Middle frontal gyrus (tissue), 1 donor: ENCODE measurements at regions not wholly inside any gene's neighbourhood (a gene's known extent, or its start where the extent isn't known, plus 50 kb on each side); places are given as distances from the start of the nearest gene placed in this dataset.

Experiments
- DNase-seq: peaks from one replicate; pipeline ENCODE4 v3.0.0-alpha.2; 2015; ENCODE audit warnings: low spot score; ENCODE audit errors: extremely low spot score

GRCh38 chr22:49106096-49106841, 721.4 kb downstream of the BRD1 start:
- no peak for DNase-seq

- no peak for DNase-seq
Measured at GRCh38 chr22:49104434-49104833, 723.2 kb downstream of the BRD1 start.

DNA sequence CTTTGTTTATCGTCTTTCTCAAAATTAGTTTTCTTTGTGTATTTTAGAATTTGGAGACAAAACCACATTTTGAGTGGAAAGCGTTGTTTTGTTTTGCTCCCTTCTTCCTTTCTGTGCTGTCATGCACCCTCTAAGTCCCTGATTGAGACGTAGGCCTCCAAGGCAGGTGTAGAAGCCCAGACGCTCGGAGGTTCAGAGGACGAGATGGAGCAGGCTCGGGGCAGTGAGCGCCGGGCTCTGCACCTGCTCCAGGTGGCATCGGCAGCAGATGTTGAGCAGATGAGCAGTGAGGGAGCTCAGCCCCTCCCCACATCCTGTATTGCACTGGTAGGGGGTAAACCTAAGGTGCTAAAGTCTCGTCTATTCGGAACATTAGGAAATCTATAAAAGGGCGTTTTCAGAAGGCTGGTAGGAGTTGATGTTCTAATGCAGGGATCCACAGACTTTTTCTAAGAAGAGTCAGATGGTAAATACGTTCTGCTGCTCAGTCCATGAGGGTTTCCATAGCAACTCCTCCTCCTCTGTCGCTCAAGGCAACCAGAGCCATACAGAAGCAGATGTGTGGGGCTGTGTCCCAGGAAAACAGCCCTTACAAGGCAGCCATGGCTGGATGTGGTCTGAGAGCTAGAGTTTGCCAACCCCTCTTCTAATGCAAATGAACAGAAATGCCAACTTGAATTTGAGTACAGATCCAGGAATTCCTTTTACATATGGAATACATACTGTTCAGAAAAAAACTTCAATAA, 724.2 kb downstream of the BRD1 start:
- peak; percentile 37 for DNase-seq

DNA sequence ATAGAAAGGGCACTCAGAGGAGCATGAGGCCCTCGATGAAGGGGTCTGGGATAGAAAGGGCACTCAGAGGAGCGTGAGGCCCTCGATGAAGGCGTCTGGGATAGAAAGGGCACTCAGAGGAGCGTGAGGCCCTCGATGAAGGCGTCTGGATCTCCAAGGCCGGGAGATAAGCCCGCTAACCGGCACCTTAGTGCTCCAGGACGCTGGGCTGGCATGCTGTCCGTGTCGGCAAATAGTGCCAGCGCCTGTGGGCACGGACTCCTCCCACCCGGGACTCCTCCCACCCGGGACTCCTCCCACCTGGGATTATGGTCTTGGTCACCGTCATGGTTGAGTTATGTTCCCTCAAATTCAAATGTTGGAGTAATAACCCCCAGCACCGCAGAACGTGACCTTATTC, 725.3 kb downstream of the BRD1 start:
- DNase-seq, result no peak

DNA sequence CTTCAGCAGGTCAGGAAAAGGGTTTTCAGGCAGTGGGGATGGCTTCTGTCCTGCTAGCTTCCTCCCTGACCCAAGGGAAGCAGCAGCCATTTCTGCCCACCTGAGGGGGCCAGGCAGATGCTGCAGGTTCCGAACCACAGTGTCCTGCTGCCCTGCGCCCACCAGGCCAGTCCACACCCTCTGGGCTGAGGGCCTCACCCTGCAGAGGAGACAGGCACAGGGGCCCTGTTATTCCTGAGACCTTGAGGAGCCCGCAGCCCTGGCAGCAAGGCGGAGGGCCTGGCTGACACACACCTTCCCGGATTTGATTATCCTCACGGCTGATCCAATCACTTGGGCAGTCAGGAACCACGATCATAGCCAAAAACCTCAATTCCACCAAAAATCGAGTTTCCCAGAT, 725.8 kb downstream of the BRD1 start:
- DNase-seq, result no peak

DNA sequence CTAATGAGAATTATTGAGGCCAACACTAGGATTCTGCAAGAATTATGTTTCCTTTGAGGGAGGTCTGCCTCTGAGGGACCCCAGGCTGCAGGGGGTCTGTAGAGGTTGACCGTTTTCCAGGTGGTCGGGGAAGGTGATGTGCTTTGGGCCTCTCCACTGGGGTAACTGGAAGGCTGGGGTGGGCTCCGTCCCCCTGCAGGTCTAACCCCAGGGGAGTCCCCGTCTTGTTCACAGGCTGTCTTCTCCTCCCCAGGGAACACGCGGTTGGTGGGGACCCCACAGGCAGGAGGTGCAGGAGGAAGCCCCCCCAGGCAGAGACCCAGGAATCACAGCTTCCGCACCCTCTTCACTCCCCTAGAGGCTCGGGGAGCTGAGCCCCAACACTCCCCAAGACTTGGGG, 726.4 kb downstream of the BRD1 start:
- no peak for DNase-seq

- no peak for DNase-seq
Measured at GRCh38 chr22:49100773-49101172, 726.9 kb downstream of the BRD1 start.

DNA sequence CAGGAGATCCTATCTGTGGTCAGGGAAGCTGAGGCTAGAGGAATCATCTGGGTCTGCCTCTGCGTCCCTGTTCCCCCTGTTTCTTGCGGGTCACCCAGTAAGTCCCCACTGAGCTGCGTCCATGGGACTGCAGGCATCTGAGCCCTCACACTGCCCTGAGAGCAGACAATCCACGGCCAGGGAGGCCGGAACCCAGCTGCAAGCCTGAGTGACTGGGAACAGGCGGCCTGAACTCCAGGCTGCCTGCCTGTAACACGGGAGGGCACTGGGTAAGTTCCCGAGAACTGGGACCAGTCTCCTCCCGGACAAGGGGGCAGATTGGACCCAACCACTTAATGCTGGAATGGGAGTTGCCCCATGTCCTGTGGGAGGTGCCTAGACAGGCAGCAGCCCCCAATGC, 727.4 kb downstream of the BRD1 start:
- no peak for DNase-seq

- DNase-seq, result no peak
Measured at GRCh38 chr22:49099496-49100124, 728.1 kb downstream of the BRD1 start.

- DNase-seq, result no peak
Measured at GRCh38 chr22:49099089-49099488, 728.6 kb downstream of the BRD1 start.

GRCh38 chr22:49097966-49098365, 729.7 kb downstream of the BRD1 start:
- DNase-seq, result no peak

GRCh38 chr22:49097171-49097925, 730.3 kb downstream of the BRD1 start:
- no peak for DNase-seq

- no peak for DNase-seq
Measured at GRCh38 chr22:49096476-49096875, 731.2 kb downstream of the BRD1 start.

DNA sequence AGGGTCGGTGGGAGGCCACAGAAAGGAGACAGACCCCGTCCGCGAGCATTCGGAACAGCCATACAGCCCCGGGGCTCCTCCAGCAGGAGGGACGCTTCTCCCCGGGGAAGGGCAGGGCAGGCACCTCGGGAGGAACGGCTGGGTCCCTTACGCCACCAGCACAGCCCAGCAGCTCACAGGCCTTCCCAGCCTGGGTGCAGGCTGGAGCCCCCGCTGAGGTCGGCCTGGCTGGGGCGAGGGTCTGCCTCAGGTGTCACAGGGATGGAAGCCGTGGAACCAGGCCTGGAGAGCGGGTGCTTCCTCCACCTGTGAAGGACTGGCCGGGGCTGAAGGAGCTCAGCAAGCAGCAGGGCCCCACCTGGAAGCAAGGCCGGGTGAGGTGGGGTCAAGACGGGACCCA, 732.3 kb downstream of the BRD1 start:
- no peak for DNase-seq

- no peak for DNase-seq
Measured at GRCh38 chr22:49094858-49095257, 732.8 kb downstream of the BRD1 start.

DNA sequence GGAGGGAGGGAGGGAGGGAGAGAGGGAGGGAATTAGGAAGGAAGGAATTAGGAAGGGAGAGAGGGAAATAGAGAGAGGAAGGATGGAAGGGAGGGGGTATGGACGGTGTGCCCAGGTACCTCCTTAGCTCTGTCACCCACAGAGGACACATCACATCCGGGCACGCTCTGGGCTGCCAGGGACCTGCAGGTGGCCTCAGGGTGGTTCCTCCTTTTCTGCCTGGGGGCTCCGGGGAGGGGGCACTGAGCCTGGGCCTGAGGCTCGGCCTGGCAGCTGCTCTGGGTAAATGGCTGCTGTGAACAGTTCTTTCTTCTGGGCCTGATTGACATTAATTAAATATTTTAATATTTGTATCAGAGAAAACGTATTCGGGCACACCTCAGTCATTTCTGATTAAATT, 733.5 kb downstream of the BRD1 start:
- DNase-seq, result no peak

- no peak for DNase-seq
Measured at GRCh38 chr22:49093192-49093880, 734.3 kb downstream of the BRD1 start.

DNA sequence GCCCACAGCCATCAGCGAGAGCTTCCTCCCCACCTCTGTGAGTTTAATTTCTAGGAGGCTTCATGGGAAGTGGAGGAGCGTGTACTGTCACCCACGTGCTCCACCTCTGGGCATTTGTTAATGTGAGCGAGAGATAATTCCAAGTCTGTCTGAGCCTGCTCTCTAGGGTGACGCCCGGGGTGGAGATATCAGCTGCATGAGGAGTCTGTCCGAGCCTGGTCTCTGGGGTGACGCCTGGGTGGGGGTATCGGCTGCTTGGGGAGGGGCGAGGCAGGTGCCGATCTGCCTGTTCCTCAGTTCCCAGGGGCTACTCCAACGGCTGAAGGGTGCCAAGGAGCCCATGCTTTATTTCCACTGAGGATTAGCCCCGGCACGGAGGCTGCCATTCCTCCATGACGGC, 735.0 kb downstream of the BRD1 start:
- no peak for DNase-seq

DNA sequence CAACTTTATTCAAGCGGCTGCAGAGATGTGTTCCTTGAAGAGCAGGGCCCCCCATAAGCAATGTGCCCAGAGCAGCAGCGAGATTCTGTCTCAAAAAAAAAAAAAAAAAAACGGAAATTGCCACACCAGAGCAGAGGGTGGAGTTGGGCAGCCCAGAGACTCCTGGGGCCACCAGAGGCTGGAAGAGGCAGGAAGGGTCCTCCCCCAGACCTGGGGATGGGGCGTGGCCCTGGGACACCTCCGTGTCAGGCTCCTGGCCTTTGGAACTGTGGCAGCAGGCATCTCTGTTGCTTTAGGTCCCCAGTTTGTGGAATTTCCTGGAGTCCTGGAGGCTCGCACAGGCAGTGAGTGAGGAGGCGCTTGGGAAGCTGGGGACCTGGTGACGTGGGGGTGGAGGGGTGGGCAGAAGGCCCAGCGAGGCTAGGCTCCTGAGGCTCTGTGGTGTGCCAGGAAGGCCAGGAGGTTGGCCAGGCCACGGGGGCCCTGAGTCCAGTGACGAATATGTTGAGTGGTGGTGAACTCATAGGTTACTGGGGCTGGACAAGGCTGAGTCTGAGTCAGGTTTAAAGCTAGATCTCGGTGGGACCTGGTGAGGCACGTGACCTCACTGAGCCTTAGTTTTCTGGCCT, 735.6 kb downstream of the BRD1 start:
- no peak for DNase-seq

DNA sequence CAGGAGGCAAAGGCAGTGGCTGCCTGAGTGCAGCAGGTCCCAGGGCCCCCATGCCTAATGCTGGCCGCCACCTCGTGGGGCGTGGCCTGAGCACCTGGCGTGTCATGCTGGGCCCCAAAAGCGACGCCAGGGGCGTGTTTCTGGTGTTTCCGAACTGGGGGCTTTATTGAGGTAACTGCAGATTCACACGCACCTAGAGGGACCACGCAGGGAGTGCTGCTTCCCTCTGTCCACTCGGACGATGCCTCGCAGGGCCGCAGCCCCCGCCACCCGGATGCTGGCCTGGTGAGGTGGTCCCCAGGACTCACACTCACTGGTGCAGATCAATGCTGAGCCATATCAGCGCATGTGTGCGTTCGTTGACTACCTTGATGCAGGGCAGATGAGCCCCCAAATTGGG, 736.2 kb downstream of the BRD1 start:
- no peak for DNase-seq

DNA sequence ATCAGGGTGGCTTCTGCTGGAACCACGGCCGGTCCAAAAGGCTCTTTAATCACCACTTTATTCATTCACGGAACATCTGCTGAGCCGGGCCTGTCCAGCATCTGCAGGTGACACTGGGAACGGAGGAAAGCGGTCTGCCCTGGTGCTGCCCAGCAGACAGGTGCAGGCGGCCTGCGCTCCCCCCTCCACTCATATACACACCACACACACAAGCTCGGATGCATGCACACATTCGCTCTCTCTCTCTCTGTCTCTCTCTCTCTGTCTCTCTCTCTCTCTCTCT, 736.9 kb downstream of the BRD1 start:
- no peak for DNase-seq
